ENCODE measurements at regions not wholly inside any gene's neighbourhood (a gene's known extent, or its start where the extent isn't known, plus 50 kb on each side); places are given as distances from the start of the nearest gene placed in this dataset.

DNA sequence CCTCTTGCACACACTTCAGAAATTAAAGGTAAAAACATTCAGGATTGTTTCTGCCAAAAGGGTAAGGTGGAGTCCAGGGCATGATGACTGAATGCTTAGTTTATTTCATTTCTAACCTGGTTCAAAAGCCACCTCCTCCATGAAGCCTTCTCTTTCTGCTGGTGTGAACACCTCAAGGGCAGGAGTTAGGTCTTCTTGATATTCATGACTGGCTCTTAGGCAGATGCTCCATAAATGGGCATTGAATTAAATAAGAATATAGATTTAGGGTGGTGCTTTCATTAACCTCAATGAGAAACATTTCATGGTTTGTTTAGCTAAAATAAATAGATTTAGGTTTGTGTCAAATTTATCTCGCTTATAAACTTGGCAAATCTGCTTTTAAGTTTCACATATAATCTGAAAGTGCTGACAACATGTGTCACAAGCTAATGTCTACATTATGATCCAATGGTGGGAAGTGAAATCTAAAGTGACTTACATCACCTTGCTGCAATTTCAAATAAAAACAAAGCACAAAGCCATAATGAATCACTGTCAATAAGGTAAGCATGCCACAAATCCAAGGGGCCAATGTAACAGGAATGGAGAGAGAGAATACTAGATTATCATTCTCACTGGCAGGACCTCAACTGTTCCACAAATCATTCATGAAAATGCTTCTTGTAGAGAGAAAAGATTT is 72.7 kb upstream of the GRIP1 start:
- TF ChIP-seq CTCF (IDR thresholded peaks at IDR 0.05) = no peak
- TF ChIP-seq POLR2A (IDR thresholded peaks at IDR 0.05) = no peak

All from lower leg skin (tissue), 3 donors.